ENCODE measurements at regions not wholly inside any gene's neighbourhood (a gene's known extent, or its start where the extent isn't known, plus 50 kb on each side); places are given as distances from the start of the nearest gene placed in this dataset.

- DNase-seq = no peak
Measured at GRCh38 chr3:124249038-124249437, 257.1 kb upstream of the ROPN1 start.

DNA sequence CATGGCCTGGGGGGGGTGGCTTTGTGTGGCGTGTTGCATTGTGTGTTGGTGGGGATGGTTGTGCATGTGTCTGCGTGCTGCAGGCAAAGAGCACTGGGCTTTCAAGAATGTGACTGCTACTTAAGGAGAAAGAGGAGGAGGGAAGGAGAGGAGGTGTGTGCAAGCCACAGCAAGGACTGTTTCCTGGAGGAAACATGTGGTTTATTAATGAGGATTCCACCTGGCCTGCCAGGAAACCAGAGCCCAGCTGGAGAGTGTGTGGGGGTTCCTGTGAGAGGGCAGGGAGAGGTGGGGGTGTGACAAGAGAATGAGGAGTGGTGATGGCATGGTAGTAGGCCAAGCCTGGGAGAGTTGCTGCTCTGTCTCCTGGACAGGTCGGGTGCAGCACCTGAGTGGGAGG lies 258.1 kb upstream of the ROPN1 start:
- DNase-seq = no peak

GRCh38 chr3:124256156-124256555 lies 264.2 kb upstream of the ROPN1 start:
- no peak for DNase-seq

DNA sequence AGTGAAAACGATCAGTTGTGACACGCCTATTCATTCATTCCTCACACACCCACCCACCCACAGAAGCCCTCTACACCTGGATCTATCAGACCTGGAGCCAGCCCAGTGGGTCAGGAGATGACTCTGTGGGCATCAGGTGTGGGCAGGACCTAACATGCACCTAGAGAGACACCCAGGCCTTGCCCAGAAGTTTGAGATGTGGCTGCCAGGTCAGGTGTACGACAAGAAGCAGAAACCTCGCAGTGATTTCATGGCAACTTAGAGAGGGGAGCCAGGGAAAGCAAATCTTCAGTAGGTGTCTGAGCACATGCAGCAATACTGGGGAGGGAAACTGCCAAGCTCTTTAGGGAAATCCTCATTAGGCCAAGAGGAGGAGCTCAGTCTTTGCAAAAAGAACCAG lies 264.7 kb upstream of the ROPN1 start:
- no peak for DNase-seq

- DNase-seq = no peak
Measured at GRCh38 chr3:124257336-124257864, 265.5 kb upstream of the ROPN1 start.

DNA sequence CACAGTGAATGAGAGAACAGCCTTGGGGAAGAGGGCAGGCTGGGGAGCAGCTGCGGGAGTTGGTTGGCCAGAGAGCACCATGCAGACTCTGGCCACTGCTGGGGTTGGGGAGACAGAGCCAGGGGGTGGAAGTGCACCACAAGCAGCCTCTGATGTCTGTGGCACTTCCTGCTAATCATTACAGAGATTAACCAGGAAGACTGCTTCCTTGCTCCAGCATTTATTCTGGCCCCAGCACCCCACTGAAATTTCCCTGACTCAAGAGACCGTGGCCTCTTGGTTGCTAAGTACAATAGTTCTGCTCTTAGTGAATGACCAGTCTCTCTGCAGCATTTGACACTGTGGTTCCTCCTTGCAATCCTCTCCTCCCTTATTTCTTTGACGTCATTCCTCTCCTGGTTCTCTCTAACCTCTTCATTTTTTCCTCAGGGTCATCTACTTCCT lies 266.2 kb upstream of the ROPN1 start:
- DNase-seq = no peak

DNA sequence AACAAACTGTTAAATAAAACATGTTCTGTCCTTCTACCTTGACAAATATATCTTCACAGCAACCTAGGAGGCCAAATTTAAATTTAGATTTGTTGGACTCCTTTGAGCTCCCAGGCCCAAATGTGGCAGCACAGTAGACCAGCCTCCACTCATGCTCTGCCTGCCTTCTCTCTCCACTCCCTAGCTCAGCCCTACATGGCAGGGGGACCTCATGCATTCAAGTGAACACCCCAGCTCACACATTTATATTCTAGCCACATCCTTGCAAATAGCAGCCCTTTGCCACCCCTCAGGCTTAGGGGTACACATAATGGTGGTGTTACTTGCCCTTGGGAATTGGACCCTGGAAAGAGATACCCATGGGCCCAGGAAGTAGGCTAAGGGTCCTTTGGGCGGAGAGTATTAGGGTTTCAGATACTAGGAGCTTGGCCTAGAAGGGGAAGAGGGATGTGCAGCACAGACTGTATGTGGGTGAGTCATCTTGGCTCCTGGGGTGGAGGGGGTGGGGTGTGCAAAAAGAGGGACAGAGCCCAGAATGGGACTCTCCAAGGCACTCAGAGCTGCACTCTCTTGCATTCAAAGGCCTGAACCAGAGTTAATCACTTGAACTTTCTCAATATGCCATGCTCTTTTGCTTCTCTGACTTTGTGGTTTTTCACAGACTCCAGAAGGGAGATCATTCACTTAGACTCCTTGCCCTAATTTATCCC lies 268.4 kb upstream of the ROPN1 start:
- no peak for DNase-seq

- no peak for DNase-seq
Measured at GRCh38 chr3:124261306-124261705, 269.4 kb upstream of the ROPN1 start.

DNA sequence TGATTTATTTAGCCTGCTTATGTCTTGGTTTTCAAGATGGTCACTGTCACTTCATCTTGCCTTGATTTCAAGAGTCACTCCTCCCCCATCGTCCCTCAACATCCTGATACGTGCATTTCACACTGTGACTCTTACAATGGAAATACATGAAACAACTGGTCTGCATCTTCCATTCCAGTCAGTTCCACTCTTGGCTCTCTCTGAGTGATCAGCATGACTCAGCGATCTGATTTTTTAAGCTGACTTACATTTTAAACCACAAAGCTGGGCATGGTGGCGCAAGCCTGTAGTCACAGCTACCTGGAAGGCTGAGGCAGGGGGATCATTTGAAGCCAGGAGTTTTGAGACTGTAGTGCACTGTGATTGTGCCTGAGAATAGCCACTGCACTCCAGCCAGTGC lies 271.2 kb upstream of the ROPN1 start:
- no peak for DNase-seq

DNA sequence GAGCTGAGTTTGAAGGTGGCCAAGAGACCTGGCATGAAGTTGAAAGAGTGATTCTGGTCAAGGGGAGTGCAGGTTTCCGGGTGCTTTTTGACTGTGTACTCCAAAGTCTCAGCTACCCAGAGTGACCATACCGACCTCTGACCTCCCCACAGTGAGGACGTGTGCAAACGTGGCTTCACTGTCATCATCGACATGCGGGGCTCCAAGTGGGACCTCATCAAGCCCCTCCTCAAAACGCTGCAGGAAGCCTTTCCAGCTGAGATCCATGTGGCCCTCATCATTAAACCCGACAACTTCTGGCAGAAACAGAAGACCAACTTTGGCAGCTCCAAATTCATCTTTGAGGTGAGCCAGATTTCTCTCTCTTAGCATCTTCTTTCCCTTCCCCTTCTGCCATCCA lies 272.4 kb upstream of the ROPN1 start:
- no peak for DNase-seq

DNA sequence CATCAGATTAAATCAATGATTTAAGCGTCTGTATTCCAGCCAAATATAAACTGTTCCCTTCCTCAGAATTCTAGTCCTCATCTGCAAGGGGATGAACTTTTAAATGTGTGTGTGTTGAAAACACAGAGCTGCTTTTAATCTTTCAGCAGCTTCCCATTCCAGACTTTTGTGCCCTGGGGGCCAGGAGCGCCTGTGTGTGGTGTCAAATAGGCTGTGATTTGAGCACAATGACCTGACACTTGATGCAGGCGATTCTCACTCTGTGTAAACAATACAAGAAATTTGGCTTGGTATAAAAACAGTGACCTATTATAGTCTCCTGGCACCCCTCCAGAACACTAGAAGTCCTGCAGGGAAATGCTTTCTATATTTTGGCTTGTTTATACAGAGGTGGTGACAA lies 274.6 kb upstream of the ROPN1 start:
- DNase-seq = peak; percentile 98

DNA sequence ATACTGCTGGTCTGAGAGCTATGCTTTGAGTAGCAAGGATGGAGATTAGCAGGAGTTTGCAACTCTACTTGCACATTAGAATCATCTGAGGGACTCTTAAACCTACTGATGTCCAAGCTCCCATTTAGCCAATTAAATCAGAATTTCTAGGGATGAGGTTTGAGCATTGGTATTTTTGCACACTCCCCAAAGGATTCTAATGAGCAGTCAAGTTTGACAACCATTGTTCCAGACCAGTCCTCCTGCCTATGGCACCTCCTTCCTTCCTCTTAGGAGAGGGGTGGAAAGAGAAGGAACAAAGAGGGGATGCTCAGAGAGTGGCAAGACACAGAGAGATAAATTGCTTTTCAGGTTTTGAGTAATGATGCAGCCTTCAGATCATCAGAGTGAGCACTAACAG lies 275.5 kb upstream of the ROPN1 start:
- DNase-seq = no peak

- no peak for DNase-seq
Measured at GRCh38 chr3:124268355-124268754, 276.4 kb upstream of the ROPN1 start.

DNA sequence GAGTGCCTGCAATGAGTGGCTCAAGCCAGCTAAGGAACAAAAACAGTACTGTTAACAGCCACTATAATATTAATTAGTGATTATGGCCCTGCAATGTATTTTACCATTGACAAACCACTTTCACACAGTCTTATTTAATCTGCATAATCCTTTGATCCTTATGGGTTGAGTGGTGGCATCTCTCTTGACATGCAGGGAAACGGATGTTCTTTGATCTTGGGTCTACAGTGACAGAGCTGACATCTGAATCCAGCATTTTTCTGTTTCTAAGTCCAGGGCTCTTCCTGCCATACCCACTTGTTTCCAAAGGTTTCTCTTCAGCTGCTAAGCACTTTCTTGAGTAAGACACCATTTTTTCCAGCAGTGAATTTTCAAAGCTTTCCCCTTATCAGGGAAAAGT lies 277.7 kb upstream of the ROPN1 start:
- no peak for DNase-seq

DNA sequence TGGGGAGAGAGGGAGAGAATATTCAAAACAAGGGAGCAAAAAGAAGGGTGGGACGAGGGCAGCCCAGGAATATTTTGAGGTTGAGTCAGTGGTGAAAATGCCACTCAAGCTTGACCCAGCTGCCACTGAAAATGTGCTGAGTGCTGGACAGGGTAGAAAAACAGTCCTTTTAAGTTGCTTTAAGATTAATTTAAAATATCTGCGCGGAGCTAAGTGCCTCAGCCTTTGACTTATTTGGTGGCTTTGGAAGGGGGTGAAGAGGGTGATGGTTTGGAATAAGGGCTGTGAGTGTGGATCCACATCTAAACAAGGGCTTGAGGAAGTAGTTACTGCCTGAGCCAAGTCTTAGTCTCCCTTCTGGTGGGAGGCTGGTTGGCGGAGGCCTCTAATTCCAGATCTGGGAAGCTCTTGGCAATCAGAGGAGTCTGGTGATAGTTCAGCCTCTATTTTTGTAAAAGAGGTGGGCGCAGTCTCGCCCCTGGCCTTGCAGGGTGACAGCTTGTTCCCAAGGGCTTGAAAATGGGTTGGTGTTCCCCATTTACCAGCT lies 280.8 kb upstream of the ROPN1 start:
- no peak for DNase-seq

- DNase-seq = no peak
Measured at GRCh38 chr3:124273651-124274050, 281.7 kb upstream of the ROPN1 start.

GRCh38 chr3:124274051-124274450 lies 282.1 kb upstream of the ROPN1 start:
- no peak for DNase-seq

GRCh38 chr3:124275412-124275811 lies 283.5 kb upstream of the ROPN1 start:
- no peak for DNase-seq

GRCh38 chr3:124276133-124276532 lies 284.2 kb upstream of the ROPN1 start:
- no peak for DNase-seq

DNA sequence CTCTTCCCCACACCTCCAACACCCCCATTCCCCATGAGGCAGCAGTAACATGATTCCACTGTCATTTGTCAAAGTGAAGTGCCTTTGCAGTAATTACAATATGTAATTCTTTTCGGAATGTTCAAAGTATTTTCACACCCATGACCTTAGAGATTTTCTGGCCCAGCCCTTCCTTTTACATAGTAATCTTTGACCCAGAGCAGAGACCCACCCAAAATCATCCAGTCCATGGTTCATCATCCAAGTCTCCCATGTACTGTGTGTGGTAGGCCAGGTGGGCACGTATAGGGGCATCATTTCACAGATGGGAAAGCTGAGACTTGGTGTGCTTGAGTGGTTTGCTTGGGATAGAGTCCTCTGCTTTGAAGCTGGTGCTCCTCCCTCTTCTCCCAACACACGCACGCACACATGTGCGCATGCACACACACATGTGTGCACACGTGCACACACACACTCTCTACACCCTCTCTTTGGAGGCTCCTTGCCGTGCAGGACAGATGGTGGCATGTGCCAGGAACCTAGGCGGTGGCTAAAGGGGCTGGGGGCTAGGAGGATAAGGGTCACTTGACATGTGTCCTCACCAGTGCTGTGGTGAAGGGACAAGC lies 284.7 kb upstream of the ROPN1 start:
- no peak for DNase-seq

- no peak for DNase-seq
Measured at GRCh38 chr3:124277144-124277890, 285.4 kb upstream of the ROPN1 start.

- peak; percentile 41 for DNase-seq
Measured at GRCh38 chr3:124281453-124282316, 289.8 kb upstream of the ROPN1 start.

Data from NCI-H1105 (cell line).